Endothelial cell of umbilical vein (primary cell): ENCODE measurements at regions not wholly inside any gene's neighbourhood (a gene's known extent, or its start where the extent isn't known, plus 50 kb on each side); places are given as distances from the start of the nearest gene placed in this dataset.

Source experiments
- BruUV-seq: library from RNA; stranded (reverse); fragments of 400-500 nt; replicated peaks from 2 replicates; lab custom pipeline; 2021; lab: Mats Ljungman, UMichigan
- CTCF ChIA-PET: fragments of 300-600, 350-600 bp; sonication (Branson Sonifier 250); formaldehyde crosslinking; loops from one replicate; lab custom pipeline; 2021; ENCODE audit warnings: antibody characterized with exemption, inconsistent platforms; lab: Charles Lee
- POLR2A ChIA-PET: fragments of 300-600, 350-600 bp; sonication (Branson Sonifier 250); formaldehyde crosslinking; loops from one replicate; lab custom pipeline; 2021; ENCODE audit warnings: antibody characterized with exemption, inconsistent platforms; lab: Charles Lee
- DNase-seq: peaks from one replicate; pipeline ENCODE4 v3.0.0-alpha.2; 2011; ENCODE audit warnings: low read depth, low spot score
- FAIRE-seq: peaks from 2 replicates; lab custom pipeline; 2011; peaks lifted over from hg19 to GRCh38; lab: Jason Lieb, UNC
- H2AFZ ChIP-seq: 2 replicates; pipeline ENCODE4 v1.6.0; 2012; ENCODE audit warnings: low read depth, low read length, control low read depth, inconsistent platforms
- H3K27ac ChIP-seq: 2 replicates; pipeline ENCODE4 v1.5.1; 2011; ENCODE audit warnings: low read depth, mild to moderate bottlenecking, control low read depth, low read length, moderate library complexity; ENCODE audit not compliant: insufficient read depth
- H3K27me3 ChIP-seq, 2 experiments: 2 replicates each; pipeline versions ENCODE4 v1.6.0 to v1.6.1; 2011; ENCODE audit warnings: low read length in 2 of 2, mixed read lengths in 1 of 2; ENCODE audit not compliant: control insufficient read depth in 2 of 2, insufficient read depth in 2 of 2
- H3K36me3 ChIP-seq, 2 experiments: 2 replicates in 1 of 2; 3 replicates in 1 of 2; pipeline ENCODE4 v1.5.1; 2011; ENCODE audit warnings: low read length in 2 of 2, mild to moderate bottlenecking in 1 of 2, moderate library complexity in 1 of 2; ENCODE audit not compliant: control insufficient read depth in 2 of 2, insufficient read depth in 2 of 2; ENCODE audit errors: extremely low read depth in 1 of 2
- H3K4me1 ChIP-seq: 3 replicates; pipeline ENCODE4 v1.5.1; 2011; ENCODE audit warnings: mild to moderate bottlenecking, low read length; ENCODE audit not compliant: control insufficient read depth, insufficient read depth; ENCODE audit errors: extremely low read depth
- H3K4me2 ChIP-seq: 2 replicates; pipeline ENCODE4 v1.6.1; 2011; ENCODE audit warnings: low read length, control low read depth, mixed read lengths; ENCODE audit not compliant: insufficient read depth
- H3K4me3 ChIP-seq, 3 experiments: fragments of 200-600 bp in 1 of 3; sonication (generic), shearing (Covaris generic) in 1 of 3; replicated peaks in 1 of 3; 2 replicates each; pipeline ENCODE4 v1.5.1; 2011 to 2016; ENCODE audit warnings: control low read depth in 3 of 3, low read length in 3 of 3, mild to moderate bottlenecking in 2 of 3, inconsistent platforms in 1 of 3, low read depth in 1 of 3, moderate library complexity in 1 of 3; ENCODE audit not compliant: insufficient read depth in 1 of 3
- H3K79me2 ChIP-seq: 2 replicates; pipeline ENCODE4 v1.6.0; 2012; ENCODE audit warnings: low read length, inconsistent platforms; ENCODE audit not compliant: control insufficient read depth, insufficient read depth
- H3K9ac ChIP-seq: replicated peaks from 2 replicates; pipeline ENCODE3; 2011; ENCODE audit warnings: low read length, control low read depth; ENCODE audit not compliant: insufficient read depth; ENCODE audit errors: extremely low read depth
- H3K9me1 ChIP-seq: replicated peaks from 3 replicates; pipeline ENCODE4 v1.6.0; 2011; ENCODE audit warnings: mild to moderate bottlenecking, low read length; ENCODE audit not compliant: control insufficient read depth, insufficient read depth; ENCODE audit errors: extremely low read depth
- H3K9me3 ChIP-seq: replicated peaks from 2 replicates; pipeline ENCODE4 v1.5.1; 2012; ENCODE audit warnings: low read length, inconsistent platforms; ENCODE audit not compliant: control insufficient read depth, insufficient read depth
- H4K20me1 ChIP-seq: replicated peaks from 2 replicates; pipeline ENCODE3; 2011; ENCODE audit warnings: mild to moderate bottlenecking, low read length; ENCODE audit not compliant: control insufficient read depth, insufficient read depth; ENCODE audit errors: extremely low read depth
- CTCF ChIP-seq, 2 donors: IDR thresholded peaks; 1 replicate in 1 of 2; 2 replicates in 1 of 2; pipeline ENCODE4 v1.5.1; 2011; ENCODE audit warnings: low read length in 2 of 2, mild to moderate bottlenecking in 2 of 2, moderate library complexity in 2 of 2, control low read depth in 1 of 2, inconsistent platforms in 1 of 2, low read depth in 1 of 2; ENCODE audit not compliant: insufficient read depth in 1 of 2; ENCODE audit errors: extremely low read depth in 1 of 2
- EZH2 ChIP-seq: IDR thresholded peaks from 2 replicates; pipeline ENCODE4 v1.6.1; 2012; ENCODE audit warnings: borderline replicate concordance, low read depth, mild to moderate bottlenecking, moderate library complexity, low read length, inconsistent platforms; ENCODE audit not compliant: severe bottlenecking
- FOS ChIP-seq: IDR thresholded peaks from 2 replicates; pipeline ENCODE4 v1.6.1; 2011; ENCODE audit warnings: mild to moderate bottlenecking, low read length, moderate library complexity, borderline replicate concordance; ENCODE audit not compliant: insufficient read depth
- GATA2 ChIP-seq: IDR thresholded peaks from 2 replicates; pipeline ENCODE4 v1.7.0; 2011; ENCODE audit warnings: low read depth, mild to moderate bottlenecking, moderate library complexity, mixed read lengths, low read length; ENCODE audit not compliant: insufficient read length, insufficient read depth
- JUN ChIP-seq: IDR thresholded peaks from 2 replicates; pipeline ENCODE4 v1.6.1; 2011; ENCODE audit warnings: borderline replicate concordance, low read depth; ENCODE audit not compliant: insufficient read length, insufficient read depth
- MAX ChIP-seq: IDR thresholded peaks from 2 replicates; pipeline ENCODE4 v1.6.1; 2011; ENCODE audit not compliant: insufficient read depth, insufficient read length
- MYC ChIP-seq: IDR thresholded peaks from one replicate; pipeline ENCODE4 v1.6.1; 2011; ENCODE audit warnings: mild to moderate bottlenecking, low read depth, low read length
- POLR2A ChIP-seq: IDR thresholded peaks from 2 replicates; pipeline ENCODE4 v1.6.1; 2012; ENCODE audit warnings: low read depth, mild to moderate bottlenecking, control low read depth, low read length
- POLR2AphosphoS5 ChIP-seq: IDR thresholded peaks from 2 replicates; pipeline ENCODE4 v1.6.1; 2012; ENCODE audit warnings: low read depth, mild to moderate bottlenecking, control low read depth, low read length, moderate library complexity; ENCODE audit not compliant: insufficient read depth
- dilution Hi-C: fragments of 300-500 bp; cut with MboI; formaldehyde crosslinking; loops from one replicate; pipeline ENCODE4 v1.15.0; 2019; ENCODE audit warnings: low sequenced_read_pairs; ENCODE audit not compliant: extremely low pct_ligation_motif_present
- intact Hi-C: fragments of 100-400 bp; cut with micrococcal nuclease; formaldehyde crosslinking; loops from one replicate; pipeline ENCODE4 v1.10.0; 2022

GRCh38 chr1:198977909-198978308, 339.1 kb downstream of the PTPRC start:
- FAIRE-seq (no peak), DNase-seq (no peak)
- H3K9ac ChIP-seq, result no peak overlapping the region
- no peak overlapping the region for H3K4me2 ChIP-seq
- no peak overlapping the region for H3K27ac ChIP-seq
- H3K9me1 ChIP-seq, result no peaks in the 10 kb centered on the region
- no peaks in the 10 kb centered on the region for H4K20me1 ChIP-seq
- H2AFZ ChIP-seq, result no peak overlapping the region
- POLR2A ChIA-PET, result no interaction called here
- H3K4me1 ChIP-seq, result no peaks in the 10 kb centered on the region
- no peaks in the 10 kb centered on the region for H3K9me3 ChIP-seq
- no peaks in the 10 kb centered on the region for H3K79me2 ChIP-seq
- H3K36me3 ChIP-seq, result no peaks in the 10 kb centered on the region
- no peak overlapping the region for H3K4me3 ChIP-seq
- CTCF ChIA-PET, result no interaction called here
- intact Hi-C loops, result no loop called here
- no peak for TF ChIP-seq CTCF (IDR thresholded peaks at IDR 0.05; ENCODE audit: extremely low read depth in 1 of 2, insufficient read depth in 1 of 2, low read depth in 1 of 2, low read length in 2 of 2)
- no peak for TF ChIP-seq MAX
- TF ChIP-seq POLR2AphosphoS5, result no peak
- TF ChIP-seq GATA2, result no peak
- TF ChIP-seq JUN, result no peak
- TF ChIP-seq POLR2A, result no peak
- no peak for TF ChIP-seq MYC
- no peak for TF ChIP-seq EZH2
- TF ChIP-seq FOS, result no peak
- BruUV-seq, result no TSS peak
- dilution Hi-C loops, result no loop called here
- H3K27me3 ChIP-seq, result no peaks in the 10 kb centered on the region
